ENCODE measurements at regions not wholly inside any gene's neighbourhood (a gene's known extent, or its start where the extent isn't known, plus 50 kb on each side); places are given as distances from the start of the nearest gene placed in this dataset.

DNA sequence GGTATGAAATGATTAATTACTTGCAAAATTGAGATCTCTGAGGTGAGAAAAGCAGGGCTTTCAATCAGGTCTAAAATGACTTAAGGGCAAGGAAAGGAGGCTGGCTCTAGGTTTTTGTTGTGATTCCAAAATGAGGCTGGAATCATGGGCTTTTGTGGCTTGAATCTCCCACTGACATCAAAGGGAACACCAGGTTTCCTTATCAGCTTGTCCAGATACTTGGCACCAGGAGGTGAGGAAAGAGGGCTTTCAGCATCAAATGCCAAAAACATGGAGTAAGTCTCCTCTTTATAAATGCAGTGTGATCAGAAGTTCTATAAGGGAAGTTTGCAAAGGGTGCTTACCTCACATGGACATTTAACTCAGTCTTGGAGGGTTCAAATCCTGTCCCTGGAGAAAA lies 402.3 kb downstream of the NDFIP2 start:
- H3K9me3 Mint-ChIP-seq: no peaks in the 10 kb centered on the region
- ATAC-seq (ENCODE audit: low read depth) (no peak), DNase-seq (ENCODE audit: low spot score in 2 of 2) (no peak)
- no peaks in the 10 kb centered on the region for H3K4me1 Mint-ChIP-seq
- no peak overlapping the region for H3K27ac Mint-ChIP-seq
- no peaks in the 10 kb centered on the region for H3K36me3 Mint-ChIP-seq
- H3K4me3 Mint-ChIP-seq: no peak overlapping the region
- H3K27me3 Mint-ChIP-seq: peaks cover 1% of the 10 kb centered on the region

DNA sequence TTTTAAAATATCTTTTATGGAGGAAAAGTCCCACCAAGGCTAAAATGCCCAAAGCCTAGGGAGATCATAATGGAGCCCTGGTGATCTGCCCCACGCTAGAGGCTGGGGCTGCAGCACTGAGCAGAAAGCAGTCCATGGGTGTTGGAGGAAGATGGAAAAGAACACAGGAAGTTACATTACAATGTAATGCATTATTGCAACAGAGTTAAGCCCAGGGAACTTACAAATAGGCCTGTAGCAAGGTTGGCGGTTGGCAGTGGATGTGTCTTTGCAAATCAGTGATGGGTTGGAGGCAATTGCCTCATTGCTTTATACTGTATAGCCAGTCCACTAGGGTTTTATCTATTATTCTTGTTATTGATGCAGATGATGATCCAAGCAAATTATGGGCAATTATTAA lies 399.9 kb downstream of the NDFIP2 start:
- peaks cover 1% of the 10 kb centered on the region for H3K27me3 Mint-ChIP-seq
- no peaks in the 10 kb centered on the region for H3K9me3 Mint-ChIP-seq
- DNase-seq (ENCODE audit: low spot score in 2 of 2) (no peak), ATAC-seq (ENCODE audit: low read depth) (no peak)
- H3K4me3 Mint-ChIP-seq: no peak overlapping the region
- H3K27ac Mint-ChIP-seq: no peak overlapping the region
- no peaks in the 10 kb centered on the region for H3K36me3 Mint-ChIP-seq
- no peaks in the 10 kb centered on the region for H3K4me1 Mint-ChIP-seq

DNA sequence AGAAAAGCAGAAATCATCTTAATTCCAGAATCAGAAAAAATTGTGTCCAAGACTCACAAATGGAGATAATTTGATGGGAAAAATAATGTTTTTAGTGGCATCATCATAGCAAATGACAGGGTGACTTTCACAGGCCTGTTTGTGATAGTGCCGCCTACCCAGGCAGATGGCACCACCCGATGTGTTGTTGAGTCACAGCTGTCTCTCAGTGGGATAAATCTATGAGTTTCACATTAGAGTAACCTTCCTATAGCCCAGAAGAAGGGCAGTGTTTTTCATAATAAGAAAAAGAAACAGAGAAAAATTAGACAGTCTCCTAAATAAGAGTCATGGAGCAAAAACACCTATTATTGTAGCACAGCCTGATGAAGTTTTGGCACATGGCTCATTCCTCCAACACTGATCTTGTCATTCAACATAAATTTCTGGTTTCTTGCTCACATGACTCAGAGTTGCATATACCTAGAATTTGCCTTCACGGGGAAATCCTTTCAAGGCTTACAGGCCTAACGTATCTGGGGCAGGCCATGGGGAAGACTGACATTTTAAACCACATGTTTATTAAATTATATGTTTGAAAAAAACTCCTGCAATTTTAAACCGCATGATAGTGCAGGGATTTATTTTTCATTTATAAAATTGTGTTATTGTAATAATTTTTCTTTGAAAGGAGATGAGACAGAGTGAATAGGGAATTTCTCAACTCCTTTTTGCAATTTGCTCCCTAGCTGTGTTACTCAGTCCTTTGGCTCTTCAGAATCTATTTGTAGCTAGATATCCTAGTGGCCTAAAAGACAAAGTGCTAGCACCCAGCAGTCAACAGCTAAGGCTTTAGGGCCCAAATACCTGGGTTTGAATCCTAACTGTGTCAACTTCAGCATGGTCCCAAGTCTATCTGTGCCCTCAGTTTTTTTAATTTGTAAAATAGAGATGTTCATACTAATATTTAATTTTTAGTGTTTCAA lies 393.7 kb downstream of the NDFIP2 start:
- Mint-ChIP-seq H3K27me3 (no peaks in the 10 kb centered on the region), H3K4me3 (no peak overlapping the region), H3K36me3 (no peaks in the 10 kb centered on the region), H3K4me1 (no peaks in the 10 kb centered on the region), H3K27ac (no peak overlapping the region), H3K9me3 (no peaks in the 10 kb centered on the region)
- DNase-seq (ENCODE audit: low spot score in 2 of 2) (no peak), ATAC-seq (ENCODE audit: low read depth) (no peak)

DNA sequence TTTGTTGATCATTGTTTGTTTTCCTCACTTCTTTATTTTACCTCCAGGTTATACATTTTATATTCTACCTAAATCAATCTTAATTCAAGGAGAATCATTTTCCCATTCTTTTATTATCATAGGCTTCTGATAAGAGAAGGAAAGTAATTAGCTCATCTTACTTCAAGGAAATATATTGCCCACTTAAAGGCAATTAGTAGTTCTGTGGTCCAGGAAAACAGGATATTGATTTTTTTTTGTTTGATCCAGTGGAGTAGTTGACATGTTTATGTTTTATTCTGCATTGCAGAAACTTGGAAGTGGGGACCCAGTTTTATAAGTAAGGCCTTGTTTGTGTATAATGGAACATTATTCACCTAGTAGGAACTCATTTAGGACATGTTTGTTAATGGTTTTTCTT lies 390.6 kb downstream of the NDFIP2 start:
- H3K4me3 Mint-ChIP-seq: no peak overlapping the region
- H3K27ac Mint-ChIP-seq: no peak overlapping the region
- no peak for ATAC-seq (ENCODE audit: low read depth)
- no peaks in the 10 kb centered on the region for H3K27me3 Mint-ChIP-seq
- H3K9me3 Mint-ChIP-seq: no peaks in the 10 kb centered on the region
- H3K36me3 Mint-ChIP-seq: no peaks in the 10 kb centered on the region
- DNase-seq (ENCODE audit: low spot score in 2 of 2): no peak
- no peaks in the 10 kb centered on the region for H3K4me1 Mint-ChIP-seq

DNA sequence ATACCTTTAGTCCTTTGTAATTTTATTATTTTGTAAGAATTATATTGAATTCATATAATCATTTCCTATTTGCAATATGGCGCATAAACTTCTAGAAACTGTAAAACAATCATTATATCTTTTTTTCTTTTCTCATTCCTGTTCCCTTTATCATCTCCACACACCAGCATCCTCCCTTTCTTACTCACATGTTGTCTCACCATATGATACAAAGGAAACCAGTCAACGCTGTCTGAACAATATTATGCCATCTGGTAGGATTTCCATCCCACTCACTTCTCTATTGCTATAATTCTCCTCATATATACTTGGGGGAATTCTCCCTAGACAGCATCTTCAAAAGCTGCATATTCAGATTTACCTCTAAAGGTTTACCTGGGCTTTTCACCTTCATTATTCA lies 389.8 kb downstream of the NDFIP2 start:
- DNase-seq (ENCODE audit: low spot score in 2 of 2) (no peak), ATAC-seq (ENCODE audit: low read depth) (no peak)
- Mint-ChIP-seq H3K4me3 (no peak overlapping the region), H3K9me3 (no peaks in the 10 kb centered on the region), H3K4me1 (no peaks in the 10 kb centered on the region), H3K27ac (no peak overlapping the region), H3K27me3 (no peaks in the 10 kb centered on the region), H3K36me3 (no peaks in the 10 kb centered on the region)

DNA sequence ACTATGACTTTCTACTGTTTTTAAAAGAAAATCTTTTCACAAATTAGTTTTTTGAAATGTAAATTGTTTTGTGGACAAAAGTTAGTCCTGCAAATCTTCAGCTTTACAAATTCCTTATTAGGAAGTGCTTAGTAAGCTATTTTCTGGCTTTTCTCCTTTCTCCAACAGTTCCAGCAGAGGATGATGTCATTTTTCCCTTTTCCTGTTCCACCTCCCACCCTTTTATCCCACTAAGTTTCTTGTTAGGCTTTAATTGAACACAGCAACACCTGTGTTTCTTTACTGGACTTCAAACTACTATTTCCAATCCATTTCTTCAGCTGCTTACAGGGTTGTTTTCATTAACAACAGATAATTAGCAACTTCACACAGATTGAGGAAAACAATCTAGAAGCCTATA lies 389.2 kb downstream of the NDFIP2 start:
- no peak overlapping the region for H3K27ac Mint-ChIP-seq
- H3K4me1 Mint-ChIP-seq: no peaks in the 10 kb centered on the region
- DNase-seq (ENCODE audit: low spot score in 2 of 2) (no peak), ATAC-seq (ENCODE audit: low read depth) (no peak)
- no peaks in the 10 kb centered on the region for H3K36me3 Mint-ChIP-seq
- H3K4me3 Mint-ChIP-seq: no peak overlapping the region
- H3K27me3 Mint-ChIP-seq: no peaks in the 10 kb centered on the region
- no peaks in the 10 kb centered on the region for H3K9me3 Mint-ChIP-seq

DNA sequence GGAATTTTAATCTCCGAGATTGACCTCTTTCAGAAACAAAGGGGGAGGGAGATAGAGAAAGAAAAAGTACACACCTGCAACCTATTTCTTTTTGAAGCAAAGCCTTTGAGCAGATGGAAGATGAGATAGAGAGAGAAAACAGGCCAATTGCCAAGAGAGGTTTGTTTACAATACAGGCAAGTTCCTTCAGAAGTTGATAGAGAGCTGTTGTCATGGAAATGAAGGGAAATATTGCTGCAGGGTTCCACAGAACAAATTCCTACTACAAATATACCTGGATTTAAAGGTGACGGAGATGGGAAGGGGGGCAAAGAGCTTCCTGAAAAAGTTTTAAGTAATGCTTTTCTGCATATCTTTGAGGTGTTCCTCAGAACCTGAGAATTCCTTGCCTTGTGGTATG lies 388.4 kb downstream of the NDFIP2 start:
- DNase-seq (ENCODE audit: low spot score in 2 of 2) (no peak), ATAC-seq (ENCODE audit: low read depth) (no peak)
- Mint-ChIP-seq H3K4me1 (no peaks in the 10 kb centered on the region), H3K36me3 (no peaks in the 10 kb centered on the region), H3K27ac (no peak overlapping the region), H3K9me3 (no peaks in the 10 kb centered on the region), H3K27me3 (no peaks in the 10 kb centered on the region), H3K4me3 (no peak overlapping the region)

DNA sequence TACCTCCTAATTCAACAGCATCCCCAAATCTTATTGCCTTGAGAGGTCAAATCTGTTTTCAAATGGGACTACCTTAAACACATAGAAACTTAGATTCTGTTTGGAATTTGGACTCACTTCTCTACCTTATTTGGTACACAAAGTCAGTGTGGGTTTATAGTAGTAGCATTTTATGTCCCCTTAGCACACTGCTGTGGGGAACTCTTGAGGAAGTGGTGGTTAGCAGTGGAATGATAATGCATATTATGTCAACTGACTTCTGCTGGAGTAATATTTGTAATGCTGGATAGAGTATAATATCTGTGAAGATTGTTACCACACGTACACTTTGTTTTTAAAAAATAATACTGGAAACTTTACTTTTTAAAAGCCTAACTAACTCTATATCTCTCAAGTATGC lies 386.3 kb downstream of the NDFIP2 start:
- Mint-ChIP-seq H3K27me3 (no peaks in the 10 kb centered on the region), H3K9me3 (no peaks in the 10 kb centered on the region), H3K36me3 (no peaks in the 10 kb centered on the region), H3K4me1 (no peaks in the 10 kb centered on the region), H3K4me3 (no peak overlapping the region), H3K27ac (no peak overlapping the region)
- DNase-seq (ENCODE audit: low spot score in 2 of 2): no peak
- no peak for ATAC-seq (ENCODE audit: low read depth)

DNA sequence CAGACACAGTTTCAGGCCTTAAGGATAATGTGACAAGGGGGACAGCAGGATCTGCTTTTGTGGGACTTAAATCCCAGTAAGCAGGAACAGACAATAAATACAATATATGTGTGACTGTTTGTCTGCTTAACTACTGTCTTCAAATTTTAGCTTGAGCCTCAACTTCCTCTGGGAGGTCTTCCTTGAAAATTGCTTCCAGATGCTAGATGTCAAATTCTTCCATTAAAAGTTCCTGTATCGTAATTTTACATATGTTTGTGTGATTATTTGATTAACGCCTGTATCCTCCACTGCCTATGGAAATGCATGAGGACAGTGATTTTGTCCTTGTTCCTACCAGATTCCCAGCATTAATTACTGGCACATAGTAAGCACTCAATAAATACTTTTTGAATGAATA lies 385.5 kb downstream of the NDFIP2 start:
- no peaks in the 10 kb centered on the region for H3K27me3 Mint-ChIP-seq
- no peak overlapping the region for H3K27ac Mint-ChIP-seq
- ATAC-seq (ENCODE audit: low read depth): no peak
- no peaks in the 10 kb centered on the region for H3K9me3 Mint-ChIP-seq
- no peaks in the 10 kb centered on the region for H3K36me3 Mint-ChIP-seq
- H3K4me1 Mint-ChIP-seq: no peaks in the 10 kb centered on the region
- no peak overlapping the region for H3K4me3 Mint-ChIP-seq
- DNase-seq (ENCODE audit: low spot score in 2 of 2): no peak

DNA sequence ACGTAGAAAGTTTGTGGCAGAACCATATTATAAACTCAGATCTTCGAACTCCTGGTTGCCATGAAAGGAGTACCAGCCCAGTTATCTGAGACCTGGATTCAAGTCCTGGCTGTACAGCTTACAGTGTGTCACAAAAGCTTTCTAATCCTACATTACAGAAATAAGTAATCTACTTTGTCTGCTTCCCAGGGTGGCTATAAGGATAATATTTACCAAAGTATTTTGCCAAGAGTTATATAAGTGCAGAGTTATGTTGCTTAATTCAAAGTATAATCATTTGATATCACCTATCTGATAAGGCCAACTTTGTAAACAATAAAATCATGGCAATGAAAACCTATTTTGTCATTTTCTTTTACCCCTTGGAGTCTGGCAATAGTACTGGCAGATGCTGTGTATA lies 381.6 kb downstream of the NDFIP2 start:
- ATAC-seq (ENCODE audit: low read depth) (no peak), DNase-seq (ENCODE audit: low spot score in 2 of 2) (no peak)
- Mint-ChIP-seq H3K4me1 (no peaks in the 10 kb centered on the region), H3K27ac (no peak overlapping the region), H3K36me3 (no peaks in the 10 kb centered on the region), H3K4me3 (no peak overlapping the region), H3K9me3 (no peaks in the 10 kb centered on the region), H3K27me3 (no peaks in the 10 kb centered on the region)

DNA sequence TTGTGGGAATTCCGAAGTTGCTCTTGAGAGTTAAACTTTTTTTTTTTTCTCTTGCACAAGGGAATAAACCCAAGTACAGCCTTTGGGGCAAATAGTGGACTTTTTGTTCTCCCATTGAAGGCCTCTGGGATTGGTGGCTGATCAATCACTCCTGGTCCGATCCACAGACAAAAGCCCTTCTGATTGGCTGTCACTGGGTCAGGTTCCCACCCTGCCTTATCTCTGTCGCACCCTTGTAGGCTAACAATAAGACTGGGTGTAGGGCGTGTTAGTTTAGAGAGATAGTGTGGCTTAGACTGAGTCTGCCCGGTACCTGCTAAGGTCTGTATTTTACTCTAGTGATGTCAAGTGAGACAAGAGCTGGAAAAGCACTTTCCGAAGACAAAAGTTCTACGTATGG lies 380.8 kb downstream of the NDFIP2 start:
- no peak overlapping the region for H3K27ac Mint-ChIP-seq
- H3K4me1 Mint-ChIP-seq: no peaks in the 10 kb centered on the region
- no peaks in the 10 kb centered on the region for H3K9me3 Mint-ChIP-seq
- H3K27me3 Mint-ChIP-seq: no peaks in the 10 kb centered on the region
- no peak overlapping the region for H3K4me3 Mint-ChIP-seq
- no peaks in the 10 kb centered on the region for H3K36me3 Mint-ChIP-seq
- ATAC-seq (ENCODE audit: low read depth) (no peak), DNase-seq (ENCODE audit: low spot score in 2 of 2) (no peak)

DNA sequence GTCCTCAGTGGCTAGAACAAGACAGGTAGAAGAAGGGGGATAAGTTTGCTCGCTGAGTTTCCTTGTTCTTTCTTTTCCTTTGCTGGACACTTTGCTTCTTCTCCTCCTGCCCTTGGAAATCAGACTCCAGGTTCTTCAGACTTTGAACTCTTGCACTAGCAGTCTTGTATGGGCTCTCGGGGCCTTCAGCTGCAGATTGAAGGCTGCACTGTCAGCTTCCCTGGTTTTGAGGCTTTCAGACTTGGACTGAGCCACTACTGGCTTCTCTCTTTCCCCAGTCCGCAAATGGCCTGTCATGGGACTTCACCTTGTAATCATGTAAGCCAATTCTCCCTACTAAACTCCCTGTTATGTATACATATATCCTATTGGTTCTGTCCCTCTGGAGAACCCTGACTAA lies 379.8 kb downstream of the NDFIP2 start:
- H3K4me1 Mint-ChIP-seq: no peaks in the 10 kb centered on the region
- ATAC-seq (ENCODE audit: low read depth) (no peak), DNase-seq (ENCODE audit: low spot score in 2 of 2) (no peak)
- H3K27ac Mint-ChIP-seq: no peak overlapping the region
- H3K4me3 Mint-ChIP-seq: no peak overlapping the region
- no peaks in the 10 kb centered on the region for H3K9me3 Mint-ChIP-seq
- H3K27me3 Mint-ChIP-seq: no peaks in the 10 kb centered on the region
- no peaks in the 10 kb centered on the region for H3K36me3 Mint-ChIP-seq

DNA sequence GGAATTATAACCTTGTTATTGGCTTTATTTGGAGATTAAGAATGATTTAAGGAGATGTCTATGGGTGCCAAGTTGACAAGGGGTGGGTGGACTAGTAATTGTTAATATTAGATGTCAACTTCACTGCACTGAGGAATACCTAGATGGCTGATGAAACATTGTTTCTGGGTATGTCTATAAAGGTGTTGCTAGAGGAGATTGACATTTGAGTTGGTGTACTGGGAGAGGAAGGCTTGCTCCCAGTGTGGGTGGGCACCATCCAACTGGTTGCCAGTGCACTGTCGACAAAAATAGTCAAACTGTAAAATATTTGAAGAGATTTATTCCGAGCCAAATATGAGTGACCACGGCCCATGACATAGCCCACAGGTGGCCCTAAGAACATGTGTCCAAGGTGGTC lies 378.8 kb downstream of the NDFIP2 start:
- no peak overlapping the region for H3K4me3 Mint-ChIP-seq
- no peaks in the 10 kb centered on the region for H3K36me3 Mint-ChIP-seq
- H3K4me1 Mint-ChIP-seq: no peaks in the 10 kb centered on the region
- H3K27ac Mint-ChIP-seq: no peak overlapping the region
- H3K9me3 Mint-ChIP-seq: no peaks in the 10 kb centered on the region
- no peak for DNase-seq (ENCODE audit: low spot score in 2 of 2)
- no peaks in the 10 kb centered on the region for H3K27me3 Mint-ChIP-seq
- no peak for ATAC-seq (ENCODE audit: low read depth)

DNA sequence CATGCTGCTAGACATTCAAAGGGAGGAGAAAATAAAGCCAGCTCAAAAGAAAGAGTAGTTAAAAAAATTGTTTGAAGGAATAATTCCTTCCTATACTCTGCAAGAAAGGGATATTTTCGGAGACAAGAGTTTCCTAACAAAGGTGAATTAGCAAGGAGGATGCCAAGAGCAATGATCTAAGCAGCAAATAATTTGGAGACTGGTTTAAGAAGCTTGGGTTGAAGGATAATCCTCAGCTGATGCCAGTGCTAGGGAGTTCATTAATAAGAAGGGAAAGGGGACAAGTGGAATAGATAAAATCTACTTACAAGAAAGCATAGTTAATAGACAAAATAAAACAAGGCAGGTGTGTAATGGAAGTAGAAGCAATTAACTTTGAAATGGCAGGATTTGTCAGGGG lies 372.3 kb downstream of the NDFIP2 start:
- H3K27me3 Mint-ChIP-seq: no peaks in the 10 kb centered on the region
- no peak for DNase-seq (ENCODE audit: low spot score in 2 of 2)
- H3K9me3 Mint-ChIP-seq: no peaks in the 10 kb centered on the region
- H3K4me1 Mint-ChIP-seq: no peaks in the 10 kb centered on the region
- H3K4me3 Mint-ChIP-seq: no peak overlapping the region
- H3K27ac Mint-ChIP-seq: no peak overlapping the region
- ATAC-seq (ENCODE audit: low read depth): no peak
- no peaks in the 10 kb centered on the region for H3K36me3 Mint-ChIP-seq

DNA sequence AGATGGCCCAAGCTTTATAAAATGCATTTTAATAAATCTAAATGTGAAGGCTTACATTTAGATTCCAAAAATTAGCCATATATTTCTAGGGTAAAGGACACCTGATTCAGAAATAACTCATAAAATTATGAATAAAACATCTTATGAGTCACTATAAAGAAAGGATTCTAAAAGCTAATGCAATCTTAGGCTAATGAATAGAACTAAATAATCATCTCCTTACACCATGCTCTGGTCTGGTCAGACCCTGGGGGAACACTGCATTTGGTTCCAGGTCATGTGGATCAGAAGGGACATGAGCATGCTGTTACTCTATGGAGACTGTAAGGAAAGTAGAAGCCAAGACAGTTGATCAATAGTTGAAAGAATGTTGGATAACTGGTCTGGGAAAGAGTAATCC lies 370.4 kb downstream of the NDFIP2 start:
- H3K27me3 Mint-ChIP-seq: no peaks in the 10 kb centered on the region
- no peak for DNase-seq (ENCODE audit: low spot score in 2 of 2)
- no peaks in the 10 kb centered on the region for H3K4me1 Mint-ChIP-seq
- H3K4me3 Mint-ChIP-seq: no peak overlapping the region
- H3K27ac Mint-ChIP-seq: no peak overlapping the region
- H3K9me3 Mint-ChIP-seq: no peaks in the 10 kb centered on the region
- ATAC-seq (ENCODE audit: low read depth): no peak
- no peaks in the 10 kb centered on the region for H3K36me3 Mint-ChIP-seq

All from memory B cell (primary cell).